ENCODE measurements at regions not wholly inside any gene's neighbourhood (a gene's known extent, or its start where the extent isn't known, plus 50 kb on each side); places are given as distances from the start of the nearest gene placed in this dataset.

DNA sequence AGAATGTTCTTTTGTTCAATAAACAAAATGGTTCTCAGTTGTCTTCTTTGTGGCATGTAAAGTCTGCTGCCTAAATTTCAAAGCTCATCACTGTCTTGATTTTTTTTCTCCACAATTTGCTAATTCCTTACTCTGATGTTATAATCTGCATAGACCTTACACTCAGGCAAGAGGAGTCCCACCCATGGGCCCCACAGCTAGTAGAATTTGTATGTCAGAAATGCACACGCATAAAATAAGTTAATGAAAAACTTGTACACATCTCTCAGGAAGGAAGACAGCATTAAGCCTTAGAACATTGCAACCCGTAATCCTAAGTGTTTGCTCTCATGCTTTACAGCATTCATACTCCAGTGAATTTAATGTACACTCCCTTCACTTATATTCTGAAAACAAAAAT is 280.8 kb downstream of the ATXN7L3B start:
- TF ChIP-seq POLR2A (IDR thresholded peaks at IDR 0.05; ENCODE audit: low read depth, low read length) (no peak), TAF1 (IDR thresholded peaks at IDR 0.05; ENCODE audit: low read depth, low read length) (no peak), POU2F2 (IDR thresholded peaks at IDR 0.05; ENCODE audit: low read depth, low read length) (no peak), POLR2AphosphoS5 (IDR thresholded peaks at IDR 0.05; ENCODE audit: low read depth, low read length) (no peak), PAX5 (IDR thresholded peaks at IDR 0.05; ENCODE audit: insufficient read depth, low read length, severe bottlenecking) (no peak), SPI1 (IDR thresholded peaks at IDR 0.05; ENCODE audit: low read depth, low read length) (no peak)
- FAIRE-seq = no peak
- no peak for DNase-seq (ENCODE audit: insufficient read length, low spot score)

DNA sequence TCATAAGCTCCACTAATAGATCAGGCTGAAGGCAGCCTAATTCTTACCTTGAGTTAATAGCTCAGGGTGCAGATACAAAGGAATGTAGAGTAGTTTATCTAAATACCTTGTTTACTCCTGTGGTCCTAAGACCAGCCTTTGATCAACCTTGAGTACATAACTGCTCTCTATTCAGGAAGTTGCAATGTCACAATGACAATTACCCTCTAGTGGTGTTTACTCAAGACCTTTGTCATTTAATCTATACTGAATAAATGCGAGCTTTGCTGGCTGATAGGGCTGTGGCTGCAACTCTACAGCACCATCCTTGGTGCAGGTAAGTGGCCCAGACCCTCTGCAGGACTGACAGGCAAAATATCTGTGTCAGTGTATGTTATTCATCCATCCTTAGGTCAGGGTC is 282.7 kb downstream of the ATXN7L3B start:
- TF ChIP-seq POLR2A (IDR thresholded peaks at IDR 0.05; ENCODE audit: low read depth, low read length) (no peak), POU2F2 (IDR thresholded peaks at IDR 0.05; ENCODE audit: low read depth, low read length) (no peak), POLR2AphosphoS5 (IDR thresholded peaks at IDR 0.05; ENCODE audit: low read depth, low read length) (no peak), SPI1 (IDR thresholded peaks at IDR 0.05; ENCODE audit: low read depth, low read length) (no peak), PAX5 (IDR thresholded peaks at IDR 0.05; ENCODE audit: insufficient read depth, low read length, severe bottlenecking) (no peak), TAF1 (IDR thresholded peaks at IDR 0.05; ENCODE audit: low read depth, low read length) (no peak)
- FAIRE-seq = no peak

DNA sequence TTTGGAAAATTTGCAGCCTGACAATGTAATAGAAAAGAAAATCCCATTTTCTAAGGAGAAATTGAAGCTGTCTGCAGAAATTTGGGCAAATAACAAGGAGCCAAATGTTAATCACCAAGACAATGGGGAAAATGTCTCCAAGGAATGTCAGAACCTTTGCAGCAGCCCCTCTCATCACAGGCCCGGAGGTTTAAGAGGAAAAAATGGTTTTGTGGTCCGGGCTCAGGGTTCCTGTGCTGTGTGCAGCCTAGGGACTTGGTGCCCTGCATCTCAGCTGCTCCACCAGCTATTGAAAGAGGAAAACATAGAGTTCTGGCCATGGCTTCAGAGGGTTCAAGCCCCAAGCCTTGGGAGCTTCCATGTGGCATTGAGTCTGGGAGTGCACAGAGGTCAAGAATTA is 298.9 kb downstream of the ATXN7L3B start:
- TF ChIP-seq POLR2A (IDR thresholded peaks at IDR 0.05; ENCODE audit: low read depth, low read length) (no peak), TAF1 (IDR thresholded peaks at IDR 0.05; ENCODE audit: low read depth, low read length) (no peak), POU2F2 (IDR thresholded peaks at IDR 0.05; ENCODE audit: low read depth, low read length) (no peak), SPI1 (IDR thresholded peaks at IDR 0.05; ENCODE audit: low read depth, low read length) (no peak), PAX5 (IDR thresholded peaks at IDR 0.05; ENCODE audit: insufficient read depth, low read length, severe bottlenecking) (no peak), POLR2AphosphoS5 (IDR thresholded peaks at IDR 0.05; ENCODE audit: low read depth, low read length) (no peak)
- FAIRE-seq (no peak), DNase-seq (ENCODE audit: insufficient read length, low spot score) (no peak)

More for the DNA sequence above, 282.7 kb downstream of the ATXN7L3B start:
- no peak for DNase-seq (ENCODE audit: insufficient read length, low spot score)

DNA sequence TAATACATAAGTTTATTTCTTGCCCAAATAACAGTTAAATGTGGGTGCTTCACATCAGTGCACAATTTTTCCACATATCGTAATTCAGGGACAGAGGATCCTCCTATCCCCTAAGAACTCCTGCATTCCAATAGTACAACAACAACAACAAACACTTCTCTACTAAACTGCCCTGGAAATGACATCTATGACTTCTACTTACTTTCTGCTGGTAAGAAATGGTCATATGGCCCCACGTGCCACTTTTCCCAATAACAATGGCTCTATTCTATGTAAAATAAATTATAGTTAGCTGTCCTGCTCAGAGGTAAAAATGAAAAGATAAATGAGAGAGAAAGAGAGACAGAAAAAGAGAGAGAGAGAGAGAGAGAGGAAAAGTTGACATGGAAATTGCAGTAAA is 308.5 kb downstream of the ATXN7L3B start:
- DNase-seq (ENCODE audit: insufficient read length, low spot score) (no peak), FAIRE-seq (no peak)
- no peak for TF ChIP-seq PAX5 (IDR thresholded peaks at IDR 0.05; ENCODE audit: insufficient read depth, low read length, severe bottlenecking)
- no peak for TF ChIP-seq POLR2AphosphoS5 (IDR thresholded peaks at IDR 0.05; ENCODE audit: low read depth, low read length)
- no peak for TF ChIP-seq SPI1 (IDR thresholded peaks at IDR 0.05; ENCODE audit: low read depth, low read length)
- TF ChIP-seq TAF1 (IDR thresholded peaks at IDR 0.05; ENCODE audit: low read depth, low read length) = no peak
- TF ChIP-seq POU2F2 (IDR thresholded peaks at IDR 0.05; ENCODE audit: low read depth, low read length) = no peak
- no peak for TF ChIP-seq POLR2A (IDR thresholded peaks at IDR 0.05; ENCODE audit: low read depth, low read length)

DNA sequence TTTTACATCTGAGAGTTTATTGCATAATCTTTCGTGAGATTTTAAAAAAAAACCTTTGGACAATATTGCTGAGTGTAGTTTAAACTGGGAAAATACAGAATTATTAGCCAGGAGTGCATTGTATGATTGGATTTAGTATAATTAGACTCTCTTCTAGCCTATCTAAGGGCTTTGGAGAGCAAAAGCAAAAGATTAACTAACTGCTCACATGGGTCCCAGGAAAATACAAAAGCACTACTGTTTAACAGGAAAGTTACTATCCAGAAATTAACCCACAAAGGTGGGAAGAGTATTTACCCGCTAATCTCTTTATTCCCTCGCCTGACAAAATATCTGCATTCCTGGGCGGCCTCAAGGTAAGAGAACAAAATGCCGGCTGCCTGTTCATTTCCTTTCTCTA is 309.5 kb downstream of the ATXN7L3B start:
- TF ChIP-seq PAX5 (IDR thresholded peaks at IDR 0.05; ENCODE audit: insufficient read depth, low read length, severe bottlenecking) (no peak), POLR2AphosphoS5 (IDR thresholded peaks at IDR 0.05; ENCODE audit: low read depth, low read length) (no peak), SPI1 (IDR thresholded peaks at IDR 0.05; ENCODE audit: low read depth, low read length) (no peak)
- DNase-seq (ENCODE audit: insufficient read length, low spot score) (no peak), FAIRE-seq (no peak)

DNA sequence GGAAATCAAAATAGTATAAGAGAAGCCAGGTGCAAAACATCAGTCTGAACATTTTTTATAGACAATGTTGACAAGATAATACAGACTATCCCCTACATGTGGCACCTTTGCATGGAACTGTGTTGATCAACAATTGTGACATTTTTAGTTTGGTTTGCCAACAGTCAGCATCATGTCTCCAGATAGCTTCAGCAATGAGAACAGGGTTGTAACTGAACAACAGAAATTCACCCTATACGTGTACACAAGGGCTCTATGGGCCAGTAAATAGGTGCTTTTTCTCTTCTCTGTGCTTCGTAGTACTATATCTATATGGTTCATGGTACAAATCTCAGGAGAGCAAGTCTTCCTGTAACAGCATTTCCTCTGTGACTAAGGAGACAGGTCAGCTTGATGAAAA is 310.4 kb downstream of the ATXN7L3B start:
- no peak for DNase-seq (ENCODE audit: insufficient read length, low spot score)
- TF ChIP-seq POLR2AphosphoS5 (IDR thresholded peaks at IDR 0.05; ENCODE audit: low read depth, low read length) (no peak), PAX5 (IDR thresholded peaks at IDR 0.05; ENCODE audit: insufficient read depth, low read length, severe bottlenecking) (no peak), TAF1 (IDR thresholded peaks at IDR 0.05; ENCODE audit: low read depth, low read length) (no peak), POU2F2 (IDR thresholded peaks at IDR 0.05; ENCODE audit: low read depth, low read length) (no peak), SPI1 (IDR thresholded peaks at IDR 0.05; ENCODE audit: low read depth, low read length) (no peak), POLR2A (IDR thresholded peaks at IDR 0.05; ENCODE audit: low read depth, low read length) (no peak)
- FAIRE-seq = no peak

DNA sequence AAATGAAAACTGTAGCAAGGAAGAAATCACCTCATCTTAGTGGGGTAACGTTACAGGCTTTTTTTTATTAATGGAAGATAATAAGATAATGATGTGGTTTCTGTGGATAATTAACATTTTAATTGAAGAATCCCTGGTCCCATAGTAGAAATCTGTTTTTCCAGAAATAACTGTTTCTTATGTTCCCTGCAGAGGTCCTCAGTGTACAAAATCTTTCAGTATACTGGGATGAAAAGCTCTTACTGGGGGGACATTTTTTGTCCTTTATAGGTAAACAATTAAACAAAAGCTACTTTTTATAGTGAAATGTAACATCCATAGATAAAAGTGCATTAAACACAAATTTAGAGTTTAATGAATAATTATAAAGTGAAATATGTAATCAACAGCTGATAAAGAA is 312.2 kb downstream of the ATXN7L3B start:
- no peak for FAIRE-seq
- DNase-seq (ENCODE audit: insufficient read length, low spot score) = no peak
- no peak for TF ChIP-seq SPI1 (IDR thresholded peaks at IDR 0.05; ENCODE audit: low read depth, low read length)
- no peak for TF ChIP-seq PAX5 (IDR thresholded peaks at IDR 0.05; ENCODE audit: insufficient read depth, low read length, severe bottlenecking)

DNA sequence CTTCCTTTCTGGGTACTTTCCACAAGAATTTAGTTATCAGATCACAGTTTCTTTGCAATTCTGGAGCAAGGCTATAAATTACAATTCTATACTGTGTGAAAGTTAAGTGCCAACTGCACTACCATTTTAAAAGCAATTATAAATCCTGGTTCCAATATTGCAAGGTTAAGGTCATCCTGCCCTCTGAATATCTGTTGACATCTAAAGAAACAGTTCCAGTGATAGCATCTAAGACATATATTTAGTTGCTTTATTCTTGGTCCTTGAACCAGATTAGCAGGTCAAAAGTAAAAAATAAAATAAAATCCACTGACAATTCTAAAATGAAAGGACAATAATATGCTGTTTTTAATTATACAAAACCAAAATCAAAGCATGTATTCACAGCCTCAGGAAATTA is 334.2 kb downstream of the ATXN7L3B start:
- FAIRE-seq (no peak), DNase-seq (ENCODE audit: insufficient read length, low spot score) (no peak)
- TF ChIP-seq POU2F2 (IDR thresholded peaks at IDR 0.05; ENCODE audit: low read depth, low read length) = no peak
- no peak for TF ChIP-seq TAF1 (IDR thresholded peaks at IDR 0.05; ENCODE audit: low read depth, low read length)

DNA sequence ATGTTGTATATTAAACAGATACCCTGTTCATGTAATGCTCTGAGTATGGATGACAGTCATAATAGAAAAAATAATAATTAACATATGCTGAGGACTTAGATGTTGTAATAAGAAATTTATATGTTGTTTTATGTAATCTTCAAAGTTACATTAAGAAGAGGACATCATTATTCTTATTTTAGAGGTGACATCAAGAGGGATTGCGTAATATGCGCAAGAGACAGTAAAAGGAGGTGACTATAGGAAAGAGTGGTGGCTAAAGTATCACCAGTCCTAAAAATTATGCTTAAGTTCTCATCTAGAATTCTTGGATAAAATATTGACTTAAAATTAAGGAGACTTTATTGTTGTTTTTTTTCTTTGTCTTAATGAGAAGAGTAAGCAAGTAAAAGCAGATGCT is 323.9 kb downstream of the KCNC2 start:
- DNase-seq (ENCODE audit: insufficient read length, low spot score) (no peak), FAIRE-seq (no peak)
- TF ChIP-seq POLR2A (IDR thresholded peaks at IDR 0.05; ENCODE audit: low read depth, low read length) = no peak
- TF ChIP-seq POLR2AphosphoS5 (IDR thresholded peaks at IDR 0.05; ENCODE audit: low read depth, low read length) = no peak
- no peak for TF ChIP-seq POU2F2 (IDR thresholded peaks at IDR 0.05; ENCODE audit: low read depth, low read length)
- no peak for TF ChIP-seq PAX5 (IDR thresholded peaks at IDR 0.05; ENCODE audit: insufficient read depth, low read length, severe bottlenecking)
- no peak for TF ChIP-seq TAF1 (IDR thresholded peaks at IDR 0.05; ENCODE audit: low read depth, low read length)
- TF ChIP-seq SPI1 (IDR thresholded peaks at IDR 0.05; ENCODE audit: low read depth, low read length) = no peak

DNA sequence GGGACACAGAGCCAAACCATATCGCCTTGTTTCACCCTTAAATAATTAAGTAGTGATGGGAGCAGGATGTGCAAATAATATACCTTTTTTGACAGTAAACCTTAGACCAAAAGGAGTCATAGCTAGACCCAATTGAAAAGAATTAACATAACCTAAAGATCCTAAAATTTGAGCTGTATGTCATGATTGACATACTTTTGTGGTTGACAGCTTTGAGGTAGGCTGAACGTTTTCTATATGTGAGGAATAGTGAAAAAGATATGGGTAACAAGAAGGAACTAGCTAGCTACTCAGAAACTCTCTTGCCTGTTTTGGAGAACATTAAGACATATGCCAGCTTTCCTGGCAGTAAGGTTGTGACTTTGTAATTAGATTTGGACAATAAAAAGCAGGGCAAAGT is 320.6 kb downstream of the KCNC2 start:
- FAIRE-seq = no peak
- DNase-seq (ENCODE audit: insufficient read length, low spot score) = no peak
- TF ChIP-seq TAF1 (IDR thresholded peaks at IDR 0.05; ENCODE audit: low read depth, low read length) (no peak), POLR2A (IDR thresholded peaks at IDR 0.05; ENCODE audit: low read depth, low read length) (no peak), POU2F2 (IDR thresholded peaks at IDR 0.05; ENCODE audit: low read depth, low read length) (no peak)
